Non-pigmented ciliary epithelial cell (primary cell): ENCODE measurements at regions not wholly inside any gene's neighbourhood (a gene's known extent, or its start where the extent isn't known, plus 50 kb on each side); places are given as distances from the start of the nearest gene placed in this dataset.
"Not testable (repeated sequence)": the region's sequence is repeated elsewhere in the genome, so short reads cannot be mapped to it uniquely, and the experiment has no call there.

Experiments used
- DNase-seq: peaks from one replicate; pipeline ENCODE4 v3.0.0-alpha.2; 2010; ENCODE audit warnings: low read depth

DNA sequence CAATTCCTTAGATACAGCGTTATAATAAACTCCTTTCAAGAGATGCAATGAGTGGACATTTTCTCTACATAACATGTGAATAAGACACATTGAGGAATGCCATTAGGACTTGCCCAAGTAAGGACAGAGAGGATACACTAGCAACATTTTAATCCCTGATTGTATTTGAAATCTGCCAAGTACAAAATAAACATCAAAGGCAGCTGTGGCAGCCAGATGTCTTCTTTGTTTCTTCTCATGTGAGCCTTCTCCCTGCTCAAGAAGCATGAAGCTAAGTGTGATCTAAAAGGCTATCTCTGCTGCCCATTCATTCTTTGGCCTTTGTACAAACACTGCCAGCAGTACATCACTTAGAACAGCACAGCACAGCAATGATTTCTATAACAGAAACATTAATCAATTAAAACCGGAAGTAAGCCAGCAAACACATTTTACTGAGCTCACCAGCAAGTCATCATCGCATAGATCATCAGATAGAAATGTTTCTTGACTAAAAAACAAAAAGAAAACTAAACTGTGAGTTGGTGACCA, 364.0 kb downstream of the CNTN6 start:
- DNase-seq, result no peak

DNA sequence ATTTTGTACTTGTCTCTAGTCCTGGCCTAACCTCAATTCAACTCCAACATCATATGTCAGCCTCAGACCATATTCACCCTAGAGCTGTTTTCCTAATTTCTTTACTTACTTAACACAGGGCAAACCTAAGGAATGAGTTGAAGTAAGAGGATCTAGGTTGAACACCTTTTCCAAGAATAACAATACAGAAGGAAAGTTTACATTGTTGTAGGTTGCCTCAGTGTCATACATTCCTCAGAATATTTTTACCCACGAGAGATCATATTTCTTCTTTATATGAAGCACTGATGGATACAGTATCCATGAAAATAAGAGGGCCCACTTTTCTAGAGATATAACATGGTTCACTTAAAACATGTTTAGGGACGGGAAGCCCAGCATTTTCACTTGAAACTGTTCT, 369.5 kb downstream of the CNTN6 start:
- DNase-seq, result no peak

DNA sequence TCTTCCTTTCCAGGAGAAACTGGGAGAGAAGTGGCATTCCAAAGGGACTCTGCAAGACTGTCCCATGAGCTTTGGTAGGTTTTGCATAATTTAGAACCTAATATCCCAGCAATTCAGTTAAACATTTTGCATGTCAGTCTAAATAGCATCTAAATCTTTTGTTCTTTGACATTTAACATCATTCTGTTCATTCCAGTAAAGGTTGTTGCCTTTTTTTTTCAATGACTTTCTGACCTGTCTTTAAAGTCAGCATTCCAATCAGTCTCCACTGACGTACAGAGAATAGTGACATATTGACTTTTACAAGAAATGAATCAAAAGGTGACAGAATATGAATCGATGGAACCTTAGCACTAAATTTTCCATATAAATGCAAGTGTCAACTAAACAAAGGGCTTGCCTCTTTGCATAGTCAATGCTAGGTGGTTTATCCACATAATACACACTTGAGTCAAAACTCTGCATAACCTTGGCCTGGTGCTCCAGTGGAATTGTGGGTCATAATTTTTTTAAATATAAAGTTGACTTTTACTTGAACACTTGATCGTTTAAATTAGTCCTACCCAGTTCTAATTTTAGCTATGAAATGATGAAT, 370.1 kb downstream of the CNTN6 start:
- DNase-seq, result no peak

DNA sequence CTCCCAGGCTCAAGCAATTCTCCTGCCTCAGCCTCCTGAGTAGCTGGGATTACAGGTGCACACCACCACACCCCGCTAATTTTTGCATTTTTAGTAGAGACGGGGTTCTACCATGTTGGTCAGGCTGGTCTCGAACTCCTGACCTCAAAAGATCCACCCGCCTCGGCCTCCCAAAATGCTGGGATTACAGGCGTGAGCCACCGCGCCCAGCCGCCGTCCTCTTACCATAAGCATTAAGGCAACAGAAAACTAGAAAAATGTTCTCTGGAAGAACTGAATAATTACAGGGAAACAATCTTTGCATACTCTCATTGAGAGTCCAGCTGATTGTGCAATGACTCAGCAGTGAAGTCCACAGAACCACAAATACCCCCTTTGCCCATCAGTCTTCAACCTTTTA, 372.3 kb downstream of the CNTN6 start:
- not testable (repeated sequence) for DNase-seq

DNA sequence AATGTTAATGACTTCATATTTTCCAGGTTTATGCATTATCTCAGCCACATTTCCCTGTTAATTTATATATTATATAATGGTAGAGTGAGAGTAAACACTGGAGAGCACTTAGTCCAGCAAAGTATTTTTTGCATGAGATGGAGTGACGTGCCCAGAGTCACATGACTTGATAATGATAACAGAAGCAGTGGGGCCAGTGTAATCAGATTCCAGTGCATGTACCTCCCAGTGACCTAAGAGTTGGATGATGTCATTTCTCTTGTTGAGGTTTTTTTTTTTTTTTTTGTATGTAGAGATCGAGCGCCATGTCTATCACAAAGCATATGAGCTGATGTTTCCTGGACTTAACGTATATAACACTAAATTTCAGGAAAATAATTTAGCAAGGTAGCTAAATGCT, 375.3 kb downstream of the CNTN6 start:
- no peak for DNase-seq

DNA sequence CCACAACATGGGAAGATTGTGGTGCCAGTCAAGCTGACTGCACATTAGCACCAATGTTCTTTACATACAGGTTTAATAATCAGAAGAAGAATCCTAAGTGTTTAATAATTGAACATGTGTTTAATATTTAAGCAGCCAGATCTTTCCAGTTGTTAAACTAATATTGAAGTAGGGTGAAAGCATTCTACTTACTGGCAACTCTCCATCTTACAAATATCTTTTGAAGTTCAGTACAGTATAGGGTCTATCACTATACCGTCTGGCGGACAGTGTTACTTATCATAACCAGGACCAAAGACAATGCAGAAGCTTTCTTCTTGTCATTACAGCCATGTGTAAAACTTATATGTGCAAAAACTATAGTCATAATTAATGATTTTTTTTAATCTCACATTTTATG, 376.4 kb downstream of the CNTN6 start:
- DNase-seq, result no peak

DNA sequence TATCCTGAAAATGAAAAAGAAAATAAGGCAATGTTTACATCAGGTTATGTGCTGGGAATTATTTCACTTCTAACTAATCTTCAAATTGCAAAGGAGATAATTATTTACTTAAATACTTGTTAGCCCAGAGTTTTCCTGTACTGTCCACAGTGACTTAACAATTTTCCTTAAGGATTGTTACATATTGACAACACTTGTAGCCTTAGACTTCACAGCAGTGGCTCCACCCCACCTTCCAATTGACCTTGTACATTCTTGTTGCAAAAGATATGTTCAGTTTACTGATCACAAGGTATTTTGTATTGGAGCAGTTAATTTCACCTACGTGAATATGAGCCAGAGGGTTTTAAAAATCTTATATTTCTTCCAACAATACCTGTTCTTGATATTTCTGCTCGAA, 376.9 kb downstream of the CNTN6 start:
- no peak for DNase-seq

DNA sequence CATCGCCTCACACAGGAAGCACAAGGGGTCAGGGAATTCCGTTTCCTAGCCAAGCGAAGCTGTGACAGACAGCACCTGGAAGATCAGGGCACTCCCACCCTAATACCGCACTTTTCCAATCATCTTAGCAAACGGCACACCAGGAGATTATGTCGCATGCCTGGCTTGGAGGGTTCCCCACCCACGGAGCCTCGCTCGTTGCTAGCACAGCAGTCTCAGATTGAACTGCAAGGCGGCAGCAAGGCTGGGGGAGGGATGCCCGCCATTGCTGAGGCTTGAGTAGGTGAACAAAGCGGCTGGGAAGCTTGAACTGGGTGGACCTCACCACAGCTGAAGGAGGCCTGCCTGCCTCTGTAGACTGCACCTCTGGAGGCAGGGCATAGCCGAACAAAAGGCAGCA, 384.8 kb downstream of the CNTN6 start:
- DNase-seq, result no peak

DNA sequence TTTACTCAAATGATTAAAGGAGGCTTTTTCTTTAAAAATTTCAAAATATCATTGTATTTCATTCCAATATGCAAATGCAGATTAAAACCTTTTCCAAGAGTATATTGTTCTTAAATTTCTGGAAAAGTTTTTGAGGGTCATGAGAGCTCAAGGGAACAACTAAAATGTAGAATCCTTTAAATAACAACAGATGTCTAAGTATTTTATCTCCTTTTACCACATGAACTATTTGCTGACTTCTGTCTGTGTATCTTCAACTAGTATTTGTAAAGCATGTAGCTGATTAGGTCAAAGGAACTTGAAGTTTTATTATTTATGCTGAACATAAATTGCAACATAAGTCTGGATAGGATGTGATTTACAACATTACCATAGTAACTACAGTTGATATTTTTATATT, 402.6 kb downstream of the CNTN6 start:
- no peak for DNase-seq

DNA sequence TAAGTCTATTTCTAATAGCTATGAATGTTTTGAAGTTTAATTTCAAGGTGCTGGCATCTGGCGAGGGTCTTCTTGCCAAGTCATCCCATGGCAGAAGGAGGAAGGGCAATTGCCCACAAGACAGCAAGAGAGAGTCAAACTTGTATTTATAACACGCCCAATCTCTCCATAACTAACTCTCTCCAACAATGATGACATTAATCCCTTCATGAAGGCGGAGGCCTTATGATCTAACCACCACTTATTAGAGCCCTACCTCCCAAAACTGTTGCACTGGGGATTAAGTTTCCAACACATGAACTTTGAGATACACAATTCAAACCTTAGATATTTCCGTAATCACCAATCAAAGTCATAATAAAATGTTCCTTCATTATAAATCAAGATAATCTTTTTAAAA, 406.9 kb downstream of the CNTN6 start:
- no peak for DNase-seq

DNA sequence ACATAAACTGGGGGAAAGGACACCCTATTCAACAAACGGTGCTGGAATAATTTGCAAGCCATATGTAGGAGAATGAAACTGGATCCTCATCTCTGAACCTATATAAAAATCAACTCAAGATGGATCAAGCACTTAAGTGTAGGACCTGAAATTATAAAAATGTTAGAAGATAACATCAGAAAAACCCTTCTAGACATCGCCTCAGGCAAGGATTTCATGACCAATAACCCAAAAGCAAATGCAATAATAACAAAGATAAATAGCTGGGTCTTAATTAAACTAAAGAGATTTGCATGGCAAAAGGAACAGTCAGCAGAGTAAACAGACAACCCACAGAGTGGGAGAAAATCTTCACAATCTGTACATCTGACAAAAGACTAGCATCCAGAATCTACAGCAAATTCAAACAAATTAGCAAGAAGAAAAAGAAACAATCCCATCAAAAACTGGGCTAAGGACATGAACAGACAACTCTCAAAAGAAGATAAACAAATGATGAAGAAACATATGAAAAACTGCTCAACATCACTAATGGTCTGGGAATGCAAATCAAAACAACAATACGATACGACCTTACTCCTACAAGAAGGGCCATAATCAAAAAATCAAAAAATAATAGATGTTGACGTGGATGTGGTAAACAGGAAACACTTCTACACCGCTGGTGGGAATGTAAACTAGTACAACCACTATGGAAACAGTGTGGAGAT, 408.7 kb downstream of the CNTN6 start:
- no peak for DNase-seq

DNA sequence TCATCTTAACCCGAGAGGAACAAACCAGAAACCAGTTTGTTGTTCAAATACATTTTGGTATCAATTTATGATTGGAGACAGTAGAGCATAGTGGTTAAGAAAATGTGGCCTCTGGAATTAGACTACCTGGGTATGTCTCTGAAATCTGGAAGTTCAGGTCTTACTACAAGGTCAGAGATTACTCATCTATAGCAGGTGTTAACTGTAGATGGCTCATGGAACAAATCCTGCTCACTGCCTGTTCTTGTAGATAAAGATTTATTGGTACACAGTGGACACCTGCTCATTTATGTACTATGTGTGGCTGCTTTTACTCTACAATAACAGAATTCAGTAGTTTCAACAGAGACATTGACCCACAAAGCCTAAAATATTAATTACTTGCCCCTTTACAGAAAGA, 413.3 kb downstream of the CNTN6 start:
- no peak for DNase-seq

DNA sequence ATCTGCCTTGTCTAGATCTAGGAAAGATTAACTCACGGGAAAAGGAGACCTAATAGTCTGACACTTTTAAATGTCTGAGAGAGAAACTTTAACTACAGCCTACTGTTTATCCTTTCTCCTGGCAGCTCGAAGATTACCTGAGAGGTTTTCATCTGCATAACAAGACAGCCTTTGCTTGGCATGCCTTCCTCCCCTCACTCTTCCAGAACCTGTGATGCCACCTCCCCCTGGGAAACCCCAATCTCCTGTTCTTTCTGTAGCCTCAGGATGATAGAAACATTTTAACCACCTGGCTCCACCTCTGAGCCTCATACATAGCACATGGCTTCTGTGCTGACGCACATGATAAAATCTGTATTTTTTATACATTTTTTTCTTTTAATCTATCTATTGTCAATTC, 420.8 kb downstream of the CNTN6 start:
- DNase-seq, result no peak

DNA sequence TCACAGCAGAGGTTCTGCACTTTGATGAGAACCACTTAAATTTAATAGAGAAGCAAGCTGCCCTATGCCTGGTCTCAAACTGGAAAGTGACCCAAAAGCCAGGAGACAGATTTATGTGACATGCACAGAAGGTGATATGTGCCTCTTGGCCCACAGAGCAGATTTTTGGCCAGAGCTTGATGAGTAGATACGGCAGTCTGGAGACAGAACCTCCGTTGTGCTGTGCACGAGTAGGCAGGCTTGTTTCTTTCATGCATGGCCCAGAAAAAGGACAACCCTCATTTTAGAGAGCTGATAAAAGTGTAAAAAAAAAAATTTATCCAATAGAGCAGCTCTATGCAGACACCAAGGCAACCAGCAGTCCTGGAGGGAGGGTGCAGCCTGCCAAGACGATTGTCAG, 423.1 kb downstream of the CNTN6 start:
- no peak for DNase-seq

DNA sequence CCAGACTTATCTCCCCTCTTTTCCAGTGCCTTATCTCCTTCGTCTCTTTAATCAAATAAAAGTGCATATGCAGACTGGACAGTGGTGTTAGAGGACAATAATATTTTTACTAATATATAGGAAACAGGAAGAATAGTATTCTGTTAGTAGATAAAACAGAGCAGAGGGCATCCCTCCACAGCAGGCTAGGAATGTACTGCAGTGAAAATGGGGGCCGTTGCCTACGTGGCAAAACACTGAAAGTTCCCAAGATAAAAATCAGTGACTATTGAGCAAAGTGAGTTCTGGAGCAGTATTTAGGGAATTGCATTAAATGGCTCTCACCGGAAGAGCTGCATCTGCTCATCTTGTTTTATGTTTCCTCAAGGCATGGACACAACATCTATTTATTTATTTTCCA, 435.0 kb downstream of the CNTN6 start:
- no peak for DNase-seq

DNA sequence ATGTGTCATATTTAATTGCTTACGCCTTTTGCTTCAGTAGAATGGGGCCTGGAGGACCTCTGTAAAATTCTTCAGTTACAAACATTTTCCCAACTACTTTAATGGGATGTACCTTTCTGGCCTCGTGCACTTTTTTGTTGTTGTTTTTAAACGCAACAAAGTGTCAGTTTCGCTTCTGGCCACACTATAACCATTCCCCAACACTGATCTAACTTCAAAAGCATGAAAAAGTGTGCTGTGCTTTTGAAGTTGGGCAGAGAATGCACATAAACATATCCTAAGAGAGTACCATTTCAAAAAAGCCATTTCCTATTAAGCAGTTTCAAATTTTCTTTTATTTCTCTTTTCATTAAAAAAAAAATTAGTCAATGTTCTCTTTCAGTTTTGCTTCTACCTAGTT, 435.8 kb downstream of the CNTN6 start:
- no peak for DNase-seq

DNA sequence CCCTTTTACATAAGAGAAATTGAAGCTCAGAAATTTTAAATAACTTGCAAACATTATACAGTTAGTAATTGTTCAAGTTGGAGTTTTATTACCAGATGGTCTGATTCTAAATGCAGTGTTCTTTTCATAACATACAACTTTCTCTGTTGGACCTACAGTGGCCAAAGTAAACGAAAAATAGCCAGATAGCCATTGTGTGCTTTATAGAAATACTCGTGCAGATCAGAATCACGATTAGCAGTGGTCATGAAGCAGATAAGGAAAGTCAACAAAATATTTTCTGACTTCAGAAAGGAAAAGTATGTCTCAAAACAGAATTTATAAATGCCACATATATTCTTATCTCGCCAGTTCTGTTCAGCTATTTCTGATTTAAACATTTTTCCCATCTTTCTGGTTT, 436.9 kb downstream of the CNTN6 start:
- no peak for DNase-seq

DNA sequence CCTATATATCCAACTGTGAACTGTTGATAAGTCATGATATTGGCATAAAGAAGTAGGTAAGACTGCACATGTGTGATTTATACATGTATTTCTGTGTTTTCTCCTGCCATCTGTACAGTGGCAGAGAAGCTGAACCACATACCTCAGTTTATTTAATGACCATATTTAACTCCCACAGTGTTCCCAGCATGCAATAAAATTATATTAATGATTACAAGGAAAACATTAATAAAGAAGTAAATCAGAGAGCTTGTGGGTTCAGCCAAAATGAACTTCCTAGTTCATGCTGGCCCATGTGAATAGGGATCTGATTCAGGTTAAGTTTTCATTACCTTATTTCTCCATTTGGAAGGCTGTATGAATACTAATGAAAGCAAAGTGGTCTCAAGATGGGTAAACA, 439.2 kb downstream of the CNTN6 start:
- DNase-seq, result no peak

DNA sequence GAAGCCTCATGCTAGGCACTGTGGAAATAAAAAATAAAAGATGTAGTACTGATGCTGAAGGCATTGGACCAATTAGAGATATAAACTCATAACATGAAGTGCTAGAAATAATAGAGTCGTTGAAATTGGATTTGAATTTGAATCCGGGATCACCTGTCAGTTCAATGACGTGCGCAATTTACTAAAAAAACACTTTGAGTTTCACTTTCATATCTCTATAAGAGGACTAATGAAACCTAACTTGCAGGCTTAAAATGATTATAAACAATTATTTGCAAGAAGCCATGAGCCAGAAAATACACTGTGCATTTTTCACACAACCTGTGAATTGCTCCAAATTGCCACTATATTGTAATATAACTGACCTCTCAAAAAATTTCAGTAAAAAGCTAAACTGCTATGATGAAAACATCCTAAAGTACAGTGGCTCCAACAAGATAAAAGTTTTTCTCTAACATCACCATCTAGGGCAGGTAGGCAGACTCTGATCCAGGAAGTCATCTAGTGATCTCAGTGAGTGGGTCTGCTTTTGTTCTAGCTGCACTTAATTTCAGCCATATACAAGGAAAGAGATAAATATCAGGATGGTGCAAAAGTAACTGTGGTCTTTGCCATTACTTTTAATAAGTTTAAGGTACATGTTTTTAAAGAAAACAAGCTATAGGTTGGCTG, 440.2 kb downstream of the CNTN6 start:
- DNase-seq, result no peak

DNA sequence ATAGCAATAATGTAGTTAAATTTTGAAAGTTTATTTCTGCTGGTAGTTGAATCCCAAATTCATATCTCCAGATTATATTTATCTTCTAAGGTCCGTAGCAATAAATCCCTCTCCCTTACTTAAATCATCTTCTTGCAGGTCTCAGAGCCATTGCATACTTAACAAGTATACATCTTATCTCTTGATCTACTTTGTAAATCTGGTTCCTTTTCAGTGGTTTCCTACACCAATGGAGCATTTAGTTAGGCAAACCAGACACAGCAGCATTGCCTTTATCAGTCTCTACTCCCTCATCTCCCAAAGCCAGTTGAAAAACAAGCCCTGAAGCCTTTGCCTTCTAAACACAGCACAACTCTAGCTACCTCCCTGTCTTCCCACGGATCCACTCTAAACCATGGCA, 440.9 kb downstream of the CNTN6 start:
- no peak for DNase-seq

DNA sequence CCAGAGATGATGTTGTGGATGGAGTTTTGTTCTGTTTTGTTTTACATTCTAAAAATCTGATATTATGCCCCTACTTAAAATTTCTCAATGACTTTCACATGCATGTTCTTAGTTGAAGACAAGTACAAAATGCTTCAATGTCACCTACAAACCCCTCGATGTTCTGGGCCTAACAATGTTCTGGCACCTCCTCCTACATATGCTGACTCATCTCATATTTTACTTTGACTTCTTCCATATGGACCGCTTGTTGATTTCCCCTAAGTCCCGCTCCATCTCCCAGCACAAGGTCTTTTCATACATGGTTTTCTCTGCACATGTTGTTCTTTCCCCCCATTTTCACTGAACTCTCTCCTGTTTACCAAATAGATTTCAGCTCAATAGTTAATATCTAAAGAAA, 441.4 kb downstream of the CNTN6 start:
- no peak for DNase-seq

DNA sequence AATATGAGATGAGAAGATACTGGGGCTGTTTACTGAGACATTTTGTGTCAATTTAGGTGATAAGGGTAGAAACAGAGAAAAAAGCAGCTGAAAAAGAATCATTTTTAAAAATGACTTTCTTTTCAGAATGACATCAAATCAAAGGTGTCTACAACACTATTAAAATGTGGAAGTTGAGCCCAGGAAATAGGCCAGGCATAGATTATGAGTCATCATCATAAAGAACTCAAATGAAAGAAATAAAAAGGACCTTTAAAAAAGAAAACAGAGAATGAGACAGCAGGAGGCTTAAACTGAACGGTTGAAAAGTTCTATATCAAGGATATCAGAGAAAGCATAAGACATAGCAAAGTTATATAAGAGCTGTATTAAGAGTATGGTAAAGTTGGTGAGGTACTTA, 442.5 kb downstream of the CNTN6 start:
- no peak for DNase-seq

DNA sequence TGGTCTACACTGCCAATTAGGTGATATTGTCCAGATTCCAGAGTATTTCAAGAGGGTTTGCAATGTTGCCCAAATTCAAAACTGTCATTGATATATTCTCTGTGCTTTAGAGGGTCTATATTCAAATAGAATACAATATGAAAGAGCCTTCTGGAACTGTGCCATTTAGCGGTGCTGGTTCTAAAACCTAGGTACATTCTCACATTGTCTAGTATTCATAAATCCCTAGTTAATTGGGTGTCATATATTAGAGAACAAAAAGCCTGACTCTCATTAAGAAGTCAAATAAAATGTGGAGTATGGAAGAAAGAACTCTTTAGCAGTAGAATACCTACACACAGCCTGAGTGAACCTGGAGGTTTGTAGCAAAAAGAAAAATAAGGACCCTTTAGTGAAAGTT, 447.9 kb downstream of the CNTN6 start:
- DNase-seq, result no peak

DNA sequence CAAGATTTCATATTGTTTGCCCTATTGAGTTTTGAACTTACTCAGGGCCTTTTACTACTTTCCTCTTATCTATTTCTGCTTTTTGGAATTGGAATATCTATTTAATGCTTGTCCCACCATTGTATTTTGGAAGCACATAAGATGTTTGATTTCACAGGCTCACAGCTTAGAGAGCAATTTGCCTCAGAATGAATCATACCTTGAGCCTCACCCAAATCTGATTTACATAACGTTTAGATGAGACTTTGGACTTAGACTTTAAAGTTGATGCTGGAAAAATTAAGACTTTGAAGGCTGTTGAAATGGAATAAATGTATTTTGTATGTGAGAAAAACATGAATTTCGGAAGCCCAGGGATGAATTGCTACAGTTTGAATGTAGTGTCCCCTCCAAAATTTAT, 458.9 kb downstream of the CNTN6 start:
- no peak for DNase-seq
